H7 (cell line): ENCODE measurements at regions not wholly inside any gene's neighbourhood (a gene's known extent, or its start where the extent isn't known, plus 50 kb on each side); places are given as distances from the start of the nearest gene placed in this dataset.
A peak's percentile ranks its signal among the peaks of the same experiment; 100 is the strongest.
"Not testable (repeated sequence)": the region's sequence is repeated elsewhere in the genome, so short reads cannot be mapped to it uniquely, and the experiment has no call there.

Experiments
- DNase-seq: peaks from one replicate; pipeline ENCODE4 v3.0.0; 2012
- H3K27me3 ChIP-seq: 2 replicates; pipeline ENCODE4 v1.6.0; 2011; ENCODE audit warnings: mild to moderate bottlenecking, low read length; ENCODE audit not compliant: control insufficient read depth, insufficient read depth
- H3K36me3 ChIP-seq: replicated peaks from 2 replicates; pipeline ENCODE4 v1.5.1; 2011; ENCODE audit warnings: low read length; ENCODE audit not compliant: control insufficient read depth, insufficient read depth
- H3K4me3 ChIP-seq: 2 replicates; pipeline ENCODE4 v1.5.1; 2011; ENCODE audit warnings: low read depth, mild to moderate bottlenecking, control low read depth, low read length, moderate library complexity; ENCODE audit not compliant: insufficient read depth

DNA sequence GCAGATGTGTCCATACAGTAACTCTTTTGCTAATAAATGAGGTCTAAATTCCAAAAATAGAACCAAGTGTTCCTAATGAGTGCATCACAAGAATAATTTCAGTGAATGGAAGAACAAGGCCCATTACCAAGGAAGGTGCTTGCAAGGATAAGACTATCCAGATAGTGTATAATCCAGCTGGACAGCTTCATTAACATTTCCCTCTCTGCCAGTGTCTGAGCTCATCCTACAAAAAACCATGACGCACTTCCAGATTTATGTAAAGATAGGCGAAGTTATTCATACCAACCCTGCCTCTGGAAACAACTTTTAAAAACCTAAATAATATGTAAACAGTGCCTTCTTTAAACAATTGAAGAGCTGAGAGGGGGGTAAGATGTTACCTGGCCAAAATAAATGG is 177.9 kb upstream of the STK26 start:
- Histone ChIP-seq H3K4me3 (no peak overlapping the region), H3K36me3 (no peaks in the 10 kb centered on the region), H3K27me3 (no peaks in the 10 kb centered on the region)
- DNase-seq = no peak

DNA sequence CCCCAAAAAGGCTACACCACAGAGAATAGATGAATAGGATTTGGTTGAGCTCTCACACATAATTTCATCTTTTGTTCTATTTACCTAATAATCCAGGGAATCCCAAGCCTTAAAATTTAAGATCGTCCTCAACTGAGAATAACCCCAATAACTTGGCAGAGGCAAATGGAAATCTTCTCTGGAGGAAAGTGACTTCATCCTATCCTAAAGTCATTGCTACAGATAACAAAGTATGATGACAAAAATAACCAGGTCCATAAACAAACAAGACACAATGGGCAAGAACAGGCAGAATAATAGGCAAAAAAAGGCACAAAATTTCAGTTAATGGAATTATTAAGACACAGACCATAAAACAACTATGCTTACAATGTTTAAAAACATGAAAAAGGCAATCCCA is 177.3 kb upstream of the STK26 start:
- no peak overlapping the region for H3K4me3 ChIP-seq

DNA sequence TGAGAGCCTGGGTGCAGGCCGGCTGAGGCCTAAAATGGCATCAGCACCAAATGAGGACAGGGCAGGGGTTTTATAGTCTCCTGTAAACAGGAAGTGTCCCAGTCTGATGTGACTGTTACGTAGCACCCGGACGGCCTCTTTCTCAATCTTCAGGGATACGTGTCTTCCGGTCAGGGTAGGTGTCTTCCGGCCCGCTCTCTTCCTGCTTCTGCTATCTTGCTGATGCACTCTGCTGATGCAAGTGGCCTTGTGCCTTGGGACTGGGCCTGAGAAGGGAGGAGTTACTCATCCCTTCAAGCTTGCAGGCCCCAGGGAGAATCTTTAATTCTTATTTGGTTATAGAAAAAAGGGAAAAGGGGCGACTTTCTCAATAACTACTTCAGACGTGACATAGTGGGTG is 172.1 kb upstream of the STK26 start:
- not testable (repeated sequence) for H3K27me3 ChIP-seq

More for the DNA sequence above, 177.3 kb upstream of the STK26 start:
- Histone ChIP-seq H3K36me3 (no peaks in the 10 kb centered on the region), H3K27me3 (no peaks in the 10 kb centered on the region)
- no peak for DNase-seq

DNA sequence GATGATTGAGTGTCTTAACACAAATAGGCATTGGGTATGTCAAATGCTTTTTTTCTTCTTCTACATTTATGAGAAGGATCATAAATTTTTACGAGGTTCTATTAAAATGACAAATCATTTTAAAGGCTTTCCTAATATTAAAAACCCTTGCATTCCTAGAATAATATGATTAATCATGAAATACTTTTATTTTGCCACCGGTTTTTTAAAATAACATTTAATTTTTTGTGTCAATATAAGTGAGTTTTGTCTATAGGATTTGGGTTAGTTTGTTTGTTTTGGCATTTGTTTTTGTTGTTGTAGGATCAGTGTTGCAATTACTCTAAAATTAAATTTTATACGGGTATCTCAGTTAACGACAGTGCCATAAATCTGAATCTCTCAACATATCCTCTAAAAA is 169.7 kb upstream of the STK26 start:
- Histone ChIP-seq H3K27me3 (no peaks in the 10 kb centered on the region), H3K36me3 (no peaks in the 10 kb centered on the region), H3K4me3 (no peak overlapping the region)
- no peak for DNase-seq

More for the DNA sequence above, 172.1 kb upstream of the STK26 start:
- H3K36me3 ChIP-seq, DNase-seq, H3K4me3 ChIP-seq: not testable (repeated sequence)

DNA sequence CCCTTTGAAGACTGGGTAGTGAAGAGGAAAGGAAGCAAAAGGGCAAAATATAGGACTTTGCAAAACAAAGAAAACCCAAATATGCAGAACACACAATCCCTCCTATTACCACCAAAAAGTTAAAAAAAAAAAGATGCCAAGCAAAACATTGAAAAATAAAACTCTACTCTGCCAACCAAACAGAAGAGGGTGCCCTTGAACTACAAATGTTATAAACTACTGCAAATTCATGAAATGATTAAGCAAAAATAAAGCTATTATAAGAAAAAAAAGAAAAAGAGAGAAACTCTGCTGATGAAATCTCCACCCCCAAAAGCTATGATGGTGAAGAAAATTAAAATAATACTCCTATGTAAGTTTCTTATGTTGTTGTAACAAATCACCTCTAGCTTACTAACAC is 168.5 kb upstream of the STK26 start:
- Histone ChIP-seq H3K4me3 (no peak overlapping the region), H3K36me3 (no peaks in the 10 kb centered on the region), H3K27me3 (no peaks in the 10 kb centered on the region)
- DNase-seq = no peak

DNA sequence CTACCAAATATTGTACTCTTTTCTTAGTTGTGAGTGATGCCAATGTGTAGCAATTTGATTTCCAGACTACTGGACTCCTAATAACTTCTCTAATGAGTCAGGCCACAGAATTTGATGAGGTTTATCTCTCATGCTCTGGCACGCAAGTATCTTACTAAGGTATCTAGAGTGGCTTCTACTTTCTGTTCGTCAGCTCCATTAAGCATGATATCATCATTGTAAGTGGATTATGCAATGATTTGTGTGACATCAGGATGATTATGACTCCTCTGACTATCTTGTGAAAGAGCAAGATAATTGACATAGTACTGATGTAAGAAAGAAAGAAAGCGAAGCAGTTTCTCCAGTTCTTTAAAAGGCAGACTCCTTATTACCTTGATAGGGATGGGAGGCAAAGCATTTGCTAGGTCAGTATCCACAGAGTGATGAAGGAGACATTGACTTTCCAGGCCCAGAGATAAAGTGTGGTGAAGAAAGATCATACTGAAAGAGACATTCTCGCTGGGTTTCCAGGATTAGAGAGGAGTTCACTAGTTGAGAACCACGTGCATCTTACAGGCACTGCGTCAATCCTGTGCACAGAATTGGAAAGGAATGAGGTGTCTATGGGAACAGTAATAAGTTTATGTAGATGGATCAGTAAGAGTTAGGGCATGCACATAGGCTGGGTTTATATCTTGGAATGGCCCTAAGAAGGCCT is 161.9 kb upstream of the STK26 start:
- H3K4me3 ChIP-seq = no peak overlapping the region
- H3K27me3 ChIP-seq = no peaks in the 10 kb centered on the region
- no peaks in the 10 kb centered on the region for H3K36me3 ChIP-seq
- no peak for DNase-seq

DNA sequence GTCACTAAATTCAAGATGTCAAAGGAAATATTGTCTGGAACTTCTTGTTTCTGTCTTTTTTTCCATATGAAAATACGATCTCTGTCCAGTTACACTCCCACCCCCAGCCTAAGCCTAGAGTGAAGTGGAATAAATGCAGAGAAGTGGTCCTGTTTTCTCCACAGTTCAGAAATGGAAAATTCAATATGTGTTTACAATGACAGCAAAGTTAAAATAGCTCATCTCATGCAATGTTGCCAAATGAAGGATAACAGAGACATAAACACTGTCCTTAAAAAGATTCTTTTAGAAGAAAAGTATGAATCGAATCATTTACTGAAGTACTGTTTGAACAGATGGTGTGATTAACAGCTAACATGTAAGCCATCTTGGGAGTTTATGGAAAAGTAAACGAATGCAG is 160.8 kb upstream of the STK26 start:
- Histone ChIP-seq H3K4me3 (no peak overlapping the region), H3K36me3 (no peaks in the 10 kb centered on the region), H3K27me3 (no peaks in the 10 kb centered on the region)
- no peak for DNase-seq

DNA sequence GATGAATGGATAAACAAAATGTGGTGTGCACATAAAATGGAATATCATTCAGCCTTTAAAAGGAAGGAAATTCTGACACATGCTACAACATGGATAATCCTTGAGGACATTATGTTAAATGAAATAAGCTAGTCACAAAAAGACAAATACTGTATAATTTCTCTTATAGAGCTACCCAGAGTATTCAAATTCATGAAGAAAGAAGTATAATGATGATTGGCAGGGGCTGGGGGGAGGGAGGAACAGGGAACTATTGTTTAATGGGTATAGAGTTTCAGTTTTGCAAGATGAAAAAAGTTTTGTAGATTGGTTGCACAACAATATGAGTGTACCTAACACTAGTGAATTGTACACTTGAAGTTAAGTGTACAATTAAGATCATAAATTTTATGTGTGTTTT is 153.9 kb upstream of the STK26 start:
- H3K4me3 ChIP-seq = no peak overlapping the region
- H3K36me3 ChIP-seq = no peaks in the 10 kb centered on the region
- no peak for DNase-seq
- H3K27me3 ChIP-seq = no peaks in the 10 kb centered on the region

DNA sequence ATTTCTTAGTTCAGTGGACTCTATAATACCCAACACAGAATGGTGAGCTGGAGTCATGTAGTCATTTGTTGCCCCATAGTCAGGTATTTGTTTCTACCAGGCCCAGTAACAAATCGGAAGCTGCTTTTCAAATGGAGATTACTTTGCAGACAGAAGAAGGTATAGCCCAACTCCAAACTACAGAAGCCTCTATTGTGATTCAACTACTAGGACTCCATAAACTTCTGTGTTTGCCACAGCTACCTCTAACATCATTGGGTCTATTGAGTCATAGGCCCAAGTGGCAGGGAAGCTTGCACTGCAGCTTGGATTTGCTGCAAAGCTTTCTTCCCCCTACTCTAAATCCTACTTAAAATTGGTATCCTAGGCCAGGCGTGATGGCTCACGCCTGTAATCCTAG is 148.8 kb upstream of the STK26 start:
- H3K4me3 ChIP-seq = no peak overlapping the region
- no peaks in the 10 kb centered on the region for H3K27me3 ChIP-seq
- DNase-seq = no peak
- H3K36me3 ChIP-seq = no peaks in the 10 kb centered on the region

DNA sequence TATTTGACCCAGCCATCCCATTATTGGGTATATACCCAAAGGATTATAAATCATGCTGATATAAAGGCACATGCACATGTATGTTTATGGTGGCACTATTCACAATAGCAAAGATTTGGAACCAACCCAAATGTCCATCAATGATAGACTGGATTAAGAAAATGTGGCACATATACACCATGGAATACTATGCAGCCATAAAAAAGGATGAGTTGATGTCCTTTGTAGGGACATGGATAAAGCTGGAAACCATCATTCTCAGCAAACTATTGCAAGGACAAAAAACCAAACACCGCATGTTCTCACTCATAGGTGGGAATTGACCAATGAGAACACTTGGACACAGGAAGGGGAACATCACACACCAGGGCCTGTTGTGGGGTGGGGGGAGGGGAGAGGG is 147.3 kb upstream of the STK26 start:
- not testable (repeated sequence) for H3K4me3 ChIP-seq, DNase-seq, H3K27me3 ChIP-seq, H3K36me3 ChIP-seq

DNA sequence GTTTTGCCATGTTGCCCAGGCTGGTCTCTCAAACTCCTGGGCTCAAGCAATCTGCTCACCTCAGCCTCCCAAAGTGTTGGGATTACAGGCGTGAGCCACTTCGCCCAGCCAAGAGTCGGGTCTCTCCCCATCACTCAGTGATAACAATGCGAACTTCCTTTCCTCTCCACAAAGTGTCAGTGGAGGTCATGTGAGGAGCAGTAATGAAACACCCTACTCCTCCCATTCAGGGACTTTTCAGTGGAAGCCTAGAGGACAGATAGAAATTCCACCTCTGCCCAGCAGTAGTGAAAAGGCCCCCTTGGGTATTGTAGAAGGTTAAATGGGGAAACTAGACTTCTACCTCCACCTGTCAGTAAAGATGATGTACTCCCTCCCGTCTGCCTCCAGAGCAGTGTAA is 141.9 kb upstream of the STK26 start:
- peak; percentile 47 for DNase-seq

DNA sequence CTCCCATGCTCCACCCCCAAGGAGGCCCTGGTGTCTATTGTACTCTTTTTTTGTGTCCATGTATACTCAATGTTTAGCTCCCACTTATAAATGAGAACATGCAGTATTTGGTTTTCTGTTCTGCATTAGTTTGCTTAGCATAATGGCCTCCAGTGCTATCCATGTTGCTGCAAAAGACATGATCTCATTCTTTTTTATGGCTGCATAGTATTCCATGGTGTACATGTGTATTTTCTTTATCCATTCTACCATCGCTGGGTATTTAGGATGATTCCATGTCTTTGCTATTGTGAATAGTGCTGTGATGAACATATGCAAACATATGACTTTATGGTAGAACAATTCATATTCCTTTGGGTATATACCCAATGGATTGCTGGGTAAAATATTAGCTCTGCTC is 138.1 kb upstream of the STK26 start:
- not testable (repeated sequence) for H3K36me3 ChIP-seq, H3K4me3 ChIP-seq, H3K27me3 ChIP-seq, DNase-seq

More for the DNA sequence above, 141.9 kb upstream of the STK26 start:
- Histone ChIP-seq H3K36me3 (no peaks in the 10 kb centered on the region), H3K27me3 (no peaks in the 10 kb centered on the region), H3K4me3 (no peak overlapping the region)

DNA sequence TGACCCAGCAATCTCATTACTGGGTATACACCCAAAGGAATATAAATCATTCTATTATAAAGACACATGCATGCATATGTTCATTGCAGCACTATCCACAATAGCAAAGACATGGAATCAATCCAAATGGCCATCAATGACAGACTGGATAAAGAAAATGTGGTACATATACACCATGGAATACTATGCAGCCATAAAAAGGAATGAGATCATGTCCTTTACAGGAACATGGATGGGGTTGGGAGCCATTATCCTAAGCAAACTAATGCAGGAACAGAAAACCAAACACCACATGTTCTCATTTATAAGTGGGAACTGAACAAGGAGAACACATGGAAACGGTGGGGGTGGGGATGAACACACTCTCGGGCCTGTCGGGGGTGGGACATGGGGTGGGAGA is 129.2 kb upstream of the STK26 start:
- not testable (repeated sequence) for H3K4me3 ChIP-seq, H3K36me3 ChIP-seq, H3K27me3 ChIP-seq, DNase-seq

DNA sequence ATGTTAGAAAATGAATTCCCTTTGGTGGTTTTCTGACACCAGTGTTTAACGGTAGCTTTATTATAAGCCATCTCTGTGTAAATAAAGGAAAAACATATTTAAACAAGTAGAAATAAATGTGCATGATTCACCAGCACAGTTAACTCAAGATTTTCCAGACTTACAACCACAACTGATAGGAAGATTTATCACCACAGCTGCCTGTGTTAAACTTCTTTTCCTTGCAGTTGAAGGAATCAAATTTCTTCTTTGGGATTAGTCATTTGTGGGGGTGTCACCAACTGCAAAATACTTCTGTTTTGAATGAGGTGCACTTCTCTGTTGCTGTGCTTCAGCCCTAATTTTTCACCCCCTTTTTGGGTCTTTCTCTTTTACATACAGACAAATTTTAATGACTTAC is 128.1 kb upstream of the STK26 start:
- DNase-seq = no peak

DNA sequence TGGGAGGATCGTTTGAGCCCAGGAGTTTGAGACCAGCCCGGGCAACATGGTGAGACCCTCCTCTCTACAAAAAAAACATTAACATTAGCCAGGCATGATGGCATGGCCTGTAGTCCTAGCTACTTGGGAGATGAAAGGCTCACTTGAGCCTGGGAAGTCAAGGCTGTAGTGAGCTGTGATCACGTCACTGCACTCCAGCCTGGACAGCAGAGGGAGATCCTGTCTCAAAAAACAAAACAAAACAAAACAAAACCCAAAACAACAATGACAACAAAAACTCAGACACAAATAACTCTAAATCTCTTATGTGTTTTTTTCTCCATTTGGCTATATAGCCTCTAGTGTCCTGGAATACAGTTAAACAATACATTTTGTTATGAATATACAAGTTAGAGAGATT is 127.3 kb upstream of the STK26 start:
- DNase-seq = no peak
- Histone ChIP-seq H3K4me3 (no peak overlapping the region), H3K36me3 (no peaks in the 10 kb centered on the region), H3K27me3 (no peaks in the 10 kb centered on the region)

More for the DNA sequence above, 128.1 kb upstream of the STK26 start:
- H3K4me3 ChIP-seq = no peak overlapping the region
- no peaks in the 10 kb centered on the region for H3K36me3 ChIP-seq
- H3K27me3 ChIP-seq = no peaks in the 10 kb centered on the region

DNA sequence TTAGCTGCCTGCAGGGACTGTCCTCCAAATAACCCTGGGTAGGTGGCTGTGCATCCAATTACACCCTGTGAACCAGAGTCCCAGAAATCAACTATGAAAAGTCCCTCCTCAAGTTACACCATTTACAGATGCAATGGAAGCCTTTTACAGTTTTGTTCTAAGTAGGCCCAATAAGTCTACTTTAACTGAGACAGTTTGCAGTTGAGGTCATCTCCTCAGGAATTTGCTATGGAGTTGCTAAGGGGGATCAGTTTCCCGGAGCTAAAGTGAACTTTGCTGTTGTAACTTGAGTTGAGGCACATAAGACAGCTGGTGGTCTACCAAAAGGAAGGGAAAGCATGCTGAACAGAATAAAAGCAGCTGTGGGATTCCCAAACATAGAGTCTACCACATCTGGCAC is 121.6 kb upstream of the STK26 start:
- H3K27me3 ChIP-seq = no peaks in the 10 kb centered on the region
- no peak for DNase-seq
- no peak overlapping the region for H3K4me3 ChIP-seq
- no peaks in the 10 kb centered on the region for H3K36me3 ChIP-seq
